ENCODE measurements at regions not wholly inside any gene's neighbourhood (a gene's known extent, or its start where the extent isn't known, plus 50 kb on each side); places are given as distances from the start of the nearest gene placed in this dataset.

- H3K4me1 ChIP-seq (ENCODE audit: control insufficient read depth in 4 of 4, insufficient read depth in 4 of 4, low read length in 3 of 4) = peaks cover 0 to under 1% (median 0%) of the 10 kb centered on the region in 4 donors
- H3K36me3 ChIP-seq (ENCODE audit: control insufficient read depth in 4 of 4, insufficient read depth in 3 of 4, low read depth in 1 of 4, low read length in 3 of 4) = no peaks in the 10 kb centered on the region
- H3K9ac ChIP-seq (ENCODE audit: low read depth in 1 of 2, low read length in 2 of 2) = no peak overlapping the region
- H3K9me3 ChIP-seq (ENCODE audit: control insufficient read depth in 4 of 4, low read length in 3 of 4) = no peaks in the 10 kb centered on the region
- no peaks in the 10 kb centered on the region for H3K27me3 ChIP-seq (ENCODE audit: control insufficient read depth in 4 of 4, insufficient read depth in 4 of 4, low read length in 3 of 4)
- no peak overlapping the region for H3K4me3 ChIP-seq (ENCODE audit: low read depth in 1 of 3, low read length in 3 of 3)
- 84% methylated on average over 5 of the region's 5 CpGs for WGBS
- no peak for DNase-seq (ENCODE audit: low spot score)
- no peak for TF ChIP-seq MAX (IDR thresholded peaks at IDR 0.05)
- no peak for TF ChIP-seq RXRA (IDR thresholded peaks at IDR 0.05)
- no peak for TF ChIP-seq FOXA1 (IDR thresholded peaks at IDR 0.05)
- TF ChIP-seq HNF4A (conservative IDR thresholded peaks at IDR 0.05) = no peak
- TF ChIP-seq RAD21 (IDR thresholded peaks at IDR 0.05) = no peak
- no peak for TF ChIP-seq ZBTB33 (IDR thresholded peaks at IDR 0.05)
- no peak for TF ChIP-seq REST (IDR thresholded peaks at IDR 0.05)
- no peak for TF ChIP-seq YY1 (IDR thresholded peaks at IDR 0.05)
- no peak overlapping the region for H3K27ac ChIP-seq (ENCODE audit: low read depth in 1 of 2, low read length in 2 of 2)
Observed at GRCh38 chr20:52482044-52482443, 290.5 kb upstream of the ZFP64 start.

DNA sequence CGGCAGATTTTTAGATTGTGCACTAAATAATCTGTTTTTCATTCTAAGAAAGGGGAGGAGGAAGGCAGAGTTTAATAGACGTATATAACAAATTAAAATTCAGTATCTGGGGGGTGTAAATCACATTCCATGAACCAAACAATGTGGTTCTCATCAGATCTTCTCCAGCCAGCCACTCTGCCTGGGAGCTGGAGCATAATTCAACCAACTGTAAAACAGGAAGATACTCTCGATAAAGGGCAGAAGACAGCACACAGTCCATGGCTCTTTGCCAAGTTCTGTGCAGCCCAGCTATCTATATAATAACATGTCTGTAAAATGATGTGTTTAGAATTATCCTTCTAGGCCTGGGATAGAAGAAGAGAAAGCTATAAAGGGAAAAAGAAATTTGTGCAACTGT lies 289.9 kb upstream of the ZFP64 start:
- Histone ChIP-seq H3K27ac (ENCODE audit: low read depth in 1 of 2, low read length in 2 of 2) (no peak overlapping the region), H3K9me3 (ENCODE audit: control insufficient read depth in 4 of 4, low read length in 3 of 4) (no peaks in the 10 kb centered on the region), H3K9ac (ENCODE audit: low read depth in 1 of 2, low read length in 2 of 2) (no peak overlapping the region), H3K4me1 (ENCODE audit: control insufficient read depth in 4 of 4, insufficient read depth in 4 of 4, low read length in 3 of 4) (peaks cover 0 to 6% (median 4%) of the 10 kb centered on the region in 4 donors), H3K36me3 (ENCODE audit: control insufficient read depth in 4 of 4, insufficient read depth in 3 of 4, low read depth in 1 of 4, low read length in 3 of 4) (no peaks in the 10 kb centered on the region), H3K27me3 (ENCODE audit: control insufficient read depth in 4 of 4, insufficient read depth in 4 of 4, low read length in 3 of 4) (no peaks in the 10 kb centered on the region), H3K4me3 (ENCODE audit: low read depth in 1 of 3, low read length in 3 of 3) (no peak overlapping the region)
- DNase-seq (ENCODE audit: low spot score) = no peak
- TF ChIP-seq, protein P1, sequence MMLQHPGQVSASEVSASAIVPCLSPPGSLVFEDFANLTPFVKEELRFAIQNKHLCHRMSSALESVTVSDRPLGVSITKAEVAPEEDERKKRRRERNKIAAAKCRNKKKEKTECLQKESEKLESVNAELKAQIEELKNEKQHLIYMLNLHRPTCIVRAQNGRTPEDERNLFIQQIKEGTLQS (IDR thresholded peaks at IDR 0.05) = no peak
- TF ChIP-seq JUND (IDR thresholded peaks at IDR 0.05) = no peak
- no peak for TF ChIP-seq EGR1 (IDR thresholded peaks at IDR 0.05; ENCODE audit: low read depth in 2 of 2)
- no peak for TF ChIP-seq TAF1 (conservative IDR thresholded peaks at IDR 0.05)
- TF ChIP-seq FOXA1 (IDR thresholded peaks at IDR 0.05) = no peak
- no peak for TF ChIP-seq REST (IDR thresholded peaks at IDR 0.05)
- no peak for TF ChIP-seq NR2F2 (IDR thresholded peaks at IDR 0.05)
- TF ChIP-seq RAD21 (IDR thresholded peaks at IDR 0.05) = no peak
- no peak for TF ChIP-seq HNF4G (IDR thresholded peaks at IDR 0.05)
- TF ChIP-seq HNF4A (conservative IDR thresholded peaks at IDR 0.05) = no peak
- no peak for TF ChIP-seq YY1 (IDR thresholded peaks at IDR 0.05)
- no peak for TF ChIP-seq SP1 (IDR thresholded peaks at IDR 0.05)
- no peak for TF ChIP-seq GABPA (IDR thresholded peaks at IDR 0.05 in 1 of 2, conservative IDR thresholded peaks at IDR 0.05 in 1 of 2)
- TF ChIP-seq ZBTB33 (IDR thresholded peaks at IDR 0.05) = no peak
- no peak for TF ChIP-seq MAX (IDR thresholded peaks at IDR 0.05)
- no peak for TF ChIP-seq CTCF (IDR thresholded peaks at IDR 0.05; ENCODE audit: low read depth, low read length, missing input control)
- TF ChIP-seq FOXA2 (IDR thresholded peaks at IDR 0.05) = no peak
- no peak for TF ChIP-seq RXRA (IDR thresholded peaks at IDR 0.05)
- 67% methylated on average over 3 of the region's 3 CpGs for WGBS
